T-cell (primary cell): ENCODE measurements at regions not wholly inside any gene's neighbourhood (a gene's known extent, or its start where the extent isn't known, plus 50 kb on each side); places are given as distances from the start of the nearest gene placed in this dataset.
"Not testable (repeated sequence)": the region's sequence is repeated elsewhere in the genome, so short reads cannot be mapped to it uniquely, and the experiment has no call there.

ENCODE experiments used
- ATAC-seq, 4 experiments: fragments of 200-7000 bp in 3 of 4; fragments of 150-1000 bp in 1 of 4; cut with Tn5 transposase; replicated peaks in 1 of 4; 1 replicate in 3 of 4; 2 replicates in 1 of 4; pipeline ENCODE4 v1.10.0; 2021; ENCODE audit warnings: moderate library complexity in 3 of 4, mild to moderate bottlenecking in 2 of 4, moderate number of reproducible peaks in 1 of 4
- CTCF ChIA-PET, 2 donors: fragments of 300-600 bp; sonication (Branson Sonifier 250); formaldehyde crosslinking; loops; one replicate each; lab custom pipeline; 2022; ENCODE audit warnings: antibody characterized with exemption in 2 of 2; lab: Charles Lee
- POLR2A ChIA-PET, 2 donors: fragments of 300-600 bp; sonication (Branson Sonifier 250); formaldehyde crosslinking; loops; one replicate each; lab custom pipeline; 2022; ENCODE audit warnings: antibody characterized with exemption in 2 of 2; lab: Charles Lee
- DNase-seq, 35 experiments: peaks; one replicate each; pipeline versions ENCODE4 v3.0.0 to v3.0.0-alpha.2; 2013 to 2023
- H3K27ac ChIP-seq: one replicate; pipeline ENCODE4 v1.5.1; 2013; ENCODE audit warnings: low read length
- H3K27me3 ChIP-seq, 2 experiments: replicated peaks in 1 of 2; 1 replicate in 1 of 2; 2 replicates in 1 of 2; pipeline versions ENCODE4 v1.6.1 to v1.7.0; 2013; ENCODE audit warnings: low read length in 1 of 2, mixed read lengths in 1 of 2; ENCODE audit not compliant: control insufficient read depth in 2 of 2, insufficient read depth in 2 of 2; ENCODE audit errors: extremely low read depth in 1 of 2
- H3K36me3 ChIP-seq, 2 donors: 1 replicate in 1 of 2; 2 replicates in 1 of 2; pipeline versions ENCODE4 v1.6.1 to v1.7.0; 2013; ENCODE audit warnings: low read length in 1 of 2; ENCODE audit not compliant: control insufficient read depth in 2 of 2, insufficient read depth in 1 of 2; ENCODE audit errors: extremely low read depth in 1 of 2
- H3K4me1 ChIP-seq, 2 experiments: 1 replicate in 1 of 2; 2 replicates in 1 of 2; pipeline versions ENCODE4 v1.6.1 to v1.7.0; 2013; ENCODE audit warnings: low read length in 2 of 2, mixed read lengths in 1 of 2; ENCODE audit not compliant: insufficient read depth in 2 of 2, control insufficient read depth in 1 of 2; ENCODE audit errors: extremely low read depth in 1 of 2
- H3K4me3 ChIP-seq, 2 donors: 1 replicate in 1 of 2; 2 replicates in 1 of 2; pipeline versions ENCODE4 v1.5.1 to v1.7.0; 2013; ENCODE audit warnings: mild to moderate bottlenecking in 2 of 2, low read length in 1 of 2, moderate library complexity in 1 of 2; ENCODE audit not compliant: control insufficient read depth in 1 of 2; ENCODE audit errors: extremely low read depth in 1 of 2
- H3K9me3 ChIP-seq: 2 replicates; pipeline ENCODE4 v1.7.0; 2013
- H3K27ac Mint-ChIP-seq, 2 donors: one replicate each; pipeline ENCODE4 v1.8.0; 2020 to 2021; ENCODE audit warnings: mild to moderate bottlenecking in 2 of 2, mixed read lengths in 2 of 2
- H3K27me3 Mint-ChIP-seq, 2 donors: one replicate each; pipeline ENCODE4 v1.8.0; 2021 to 2022; ENCODE audit warnings: mixed read lengths in 2 of 2
- H3K36me3 Mint-ChIP-seq: one replicate; pipeline ENCODE4 v1.8.0; 2021; ENCODE audit warnings: mixed read lengths
- H3K4me1 Mint-ChIP-seq, 3 donors: one replicate each; pipeline ENCODE4 v1.8.0; 2020 to 2022; ENCODE audit warnings: mixed read lengths in 3 of 3, mild to moderate bottlenecking in 1 of 3
- H3K4me3 Mint-ChIP-seq, 3 donors: one replicate each; pipeline ENCODE4 v1.8.0; 2020 to 2022; ENCODE audit warnings: mild to moderate bottlenecking in 3 of 3, mixed read lengths in 3 of 3, moderate library complexity in 3 of 3
- H3K9me3 Mint-ChIP-seq, 3 donors: one replicate each; pipeline ENCODE4 v1.8.0; 2020 to 2022; ENCODE audit warnings: mixed read lengths in 3 of 3
- WGBS: methylation state at CpG from one replicate; pipeline ENCODE4 v1.1.5; 2013; ENCODE audit warnings: missing lambda C conversion rate; ENCODE audit not compliant: insufficient coverage; 5-methylcytosine and 5-hydroxymethylcytosine counted together

DNA sequence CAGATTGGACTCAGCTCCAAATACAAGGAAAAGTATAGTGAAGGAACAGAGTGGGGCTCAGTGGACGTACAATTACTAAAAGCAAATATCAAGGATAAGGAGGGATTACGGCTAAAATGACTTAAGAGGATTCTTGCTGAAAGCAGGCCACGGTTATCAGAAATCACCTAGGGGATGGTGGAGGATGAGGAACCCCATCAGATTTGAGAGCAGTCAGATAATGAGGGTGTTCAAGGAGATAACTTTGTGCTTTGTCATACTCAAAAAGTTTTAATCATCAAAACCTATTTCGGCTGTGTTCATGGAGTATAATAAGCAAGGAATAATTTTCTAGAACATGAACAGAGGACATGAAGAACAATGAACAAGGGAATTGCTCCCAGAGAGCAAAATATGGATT lies 275.8 kb downstream of the SEMA3D start:
- Mint-ChIP-seq H3K4me1 (no peaks in the 10 kb centered on the region), H3K36me3 (no peaks in the 10 kb centered on the region), H3K9me3 (peaks cover 0 to 3% (median 0%) of the 10 kb centered on the region in 3 donors), H3K4me3 (no peak overlapping the region), H3K27me3 (no peaks in the 10 kb centered on the region), H3K27ac (no peak overlapping the region)
- ATAC-seq, result no peak
- CTCF ChIA-PET, result no interaction called here
- no peak for DNase-seq
- Histone ChIP-seq H3K9me3 (no peaks in the 10 kb centered on the region), H3K36me3 (no peaks in the 10 kb centered on the region), H3K4me1 (no peaks in the 10 kb centered on the region), H3K27me3 (no peaks in the 10 kb centered on the region), H3K27ac (no peak overlapping the region), H3K4me3 (no peak overlapping the region)
- WGBS, result 91% methylated on average over 3 of the region's 4 CpGs
- POLR2A ChIA-PET, result no interaction called here

DNA sequence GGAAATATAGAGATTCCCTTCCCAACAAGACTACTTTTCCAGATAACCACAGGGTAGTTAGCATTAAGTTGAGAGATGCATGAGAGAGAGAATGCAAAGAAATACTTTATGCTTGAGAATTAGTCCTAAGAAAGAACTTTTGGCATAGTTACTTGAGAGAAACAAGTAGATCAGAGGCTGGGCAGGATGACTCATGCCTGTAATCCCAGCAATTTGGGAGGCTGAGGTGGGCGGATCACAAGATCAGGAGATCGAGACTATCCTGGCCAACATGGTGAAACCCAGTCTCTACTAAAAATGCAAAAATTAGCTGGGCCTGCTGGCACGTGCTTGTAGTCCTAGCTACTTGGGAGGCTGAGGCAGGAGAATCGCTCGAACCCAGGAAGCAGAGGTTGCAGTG lies 276.5 kb downstream of the SEMA3D start:
- WGBS, result 89% methylated on average over 3 of the region's 5 CpGs

GRCh38 chr7:84908196-84908793 lies 278.6 kb downstream of the SEMA3D start:
- Histone ChIP-seq H3K9me3 (no peaks in the 10 kb centered on the region), H3K4me3 (no peak overlapping the region), H3K27ac (no peak overlapping the region), H3K36me3 (no peaks in the 10 kb centered on the region), H3K4me1 (no peaks in the 10 kb centered on the region), H3K27me3 (no peaks in the 10 kb centered on the region)
- peaks cover 0 to 5% (median 3%) of the 10 kb centered on the region in 3 donors for H3K9me3 Mint-ChIP-seq
- H3K27me3 Mint-ChIP-seq, result no peaks in the 10 kb centered on the region
- CTCF ChIA-PET, result interaction anchor here in 1 of 2 donors (0.6 kb wide), 1 partner anchor 31 kb away, joined by 3 read pairs; no protein-coding TSS in a partner anchor
- no peak overlapping the region for H3K27ac Mint-ChIP-seq
- ATAC-seq (no peak), DNase-seq (no peak)
- no peaks in the 10 kb centered on the region for H3K36me3 Mint-ChIP-seq
- H3K4me3 Mint-ChIP-seq, result no peak overlapping the region
- POLR2A ChIA-PET, result no interaction called here
- H3K4me1 Mint-ChIP-seq, result no peaks in the 10 kb centered on the region

More for the DNA sequence above, 276.5 kb downstream of the SEMA3D start:
- DNase-seq, H3K36me3 Mint-ChIP-seq, H3K9me3 ChIP-seq, H3K27ac Mint-ChIP-seq, H3K27ac ChIP-seq, H3K4me3 Mint-ChIP-seq, POLR2A ChIA-PET, H3K9me3 Mint-ChIP-seq, H3K4me1 ChIP-seq, H3K36me3 ChIP-seq, CTCF ChIA-PET, H3K27me3 ChIP-seq, H3K27me3 Mint-ChIP-seq, ATAC-seq, H3K4me3 ChIP-seq, H3K4me1 Mint-ChIP-seq: not testable (repeated sequence)

DNA sequence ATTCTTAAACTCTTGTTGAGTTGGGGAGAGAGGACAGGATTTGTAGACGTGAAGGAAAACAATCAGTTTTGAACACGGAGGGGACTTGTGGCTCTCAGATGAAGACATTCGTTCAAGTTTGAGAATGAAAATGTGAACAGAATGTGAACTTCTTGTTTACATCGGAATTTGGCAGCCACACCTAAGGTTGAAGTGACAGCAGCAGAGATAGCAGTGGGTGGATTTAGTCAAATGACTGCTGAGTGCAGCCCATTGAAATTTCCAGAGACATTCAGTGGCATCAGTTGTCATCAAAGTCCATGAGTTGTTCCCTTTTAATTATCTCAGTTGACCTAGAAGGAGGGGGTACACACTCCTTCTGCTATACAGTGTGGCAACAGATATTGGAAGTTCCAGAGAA lies 280.0 kb downstream of the SEMA3D start:
- H3K27me3 Mint-ChIP-seq, result no peaks in the 10 kb centered on the region
- H3K36me3 Mint-ChIP-seq, result no peaks in the 10 kb centered on the region
- ChIA-PET CTCF (no interaction called here), POLR2A (no interaction called here)
- H3K4me1 Mint-ChIP-seq, result no peaks in the 10 kb centered on the region
- H3K27ac Mint-ChIP-seq, result no peak overlapping the region
- no peaks in the 10 kb centered on the region for H3K27me3 ChIP-seq
- H3K9me3 ChIP-seq, result no peaks in the 10 kb centered on the region
- no peaks in the 10 kb centered on the region for H3K4me1 ChIP-seq
- peaks cover 0 to 5% (median 3%) of the 10 kb centered on the region in 3 donors for H3K9me3 Mint-ChIP-seq
- H3K4me3 ChIP-seq, result no peak overlapping the region
- DNase-seq, result no peak
- no peak for ATAC-seq
- H3K4me3 Mint-ChIP-seq, result no peak overlapping the region
- no peaks in the 10 kb centered on the region for H3K36me3 ChIP-seq
- no peak overlapping the region for H3K27ac ChIP-seq
- WGBS, result 93% methylated on average over 3 of the region's 4 CpGs

DNA sequence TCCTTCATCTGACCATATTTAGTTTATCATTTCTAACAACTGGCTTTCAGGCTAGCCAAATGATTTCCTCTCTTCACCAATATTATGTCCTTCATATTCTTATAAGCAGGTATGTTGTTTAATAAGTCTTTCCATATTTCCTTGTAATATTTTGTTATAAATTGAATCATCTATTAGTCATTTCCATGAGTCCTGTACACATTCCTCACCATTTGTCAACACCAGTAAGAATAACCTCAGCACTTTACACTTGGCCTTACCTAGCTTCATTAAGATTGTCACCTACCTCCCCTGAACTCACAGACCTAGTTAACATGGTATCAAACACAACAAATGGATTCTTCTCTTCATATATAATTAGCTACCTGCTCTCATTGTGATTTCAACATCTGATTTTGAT lies 282.3 kb downstream of the SEMA3D start:
- no peak overlapping the region for H3K27ac Mint-ChIP-seq
- H3K27me3 Mint-ChIP-seq, result no peaks in the 10 kb centered on the region
- ATAC-seq (no peak), DNase-seq (no peak)
- H3K27ac ChIP-seq, result no peak overlapping the region
- no peaks in the 10 kb centered on the region for H3K36me3 Mint-ChIP-seq
- POLR2A ChIA-PET, result interaction anchor here in 1 of 2 donors (0.5 kb wide), 1 partner anchor 11 kb away, joined by 3 read pairs; no protein-coding TSS in a partner anchor
- no peaks in the 10 kb centered on the region for H3K4me1 Mint-ChIP-seq
- no peaks in the 10 kb centered on the region for H3K36me3 ChIP-seq
- CTCF ChIA-PET, result no interaction called here
- H3K4me1 ChIP-seq, result no peaks in the 10 kb centered on the region
- no peak overlapping the region for H3K4me3 Mint-ChIP-seq
- no peaks in the 10 kb centered on the region for H3K27me3 ChIP-seq
- peaks cover 0 to 5% (median 0%) of the 10 kb centered on the region in 3 donors for H3K9me3 Mint-ChIP-seq
- no peaks in the 10 kb centered on the region for H3K9me3 ChIP-seq
- no peak overlapping the region for H3K4me3 ChIP-seq

GRCh38 chr7:84901366-84901765 lies 285.5 kb downstream of the SEMA3D start:
- Histone ChIP-seq H3K9me3 (no peaks in the 10 kb centered on the region), H3K4me3 (no peak overlapping the region), H3K36me3 (no peaks in the 10 kb centered on the region), H3K27me3 (no peaks in the 10 kb centered on the region), H3K27ac (no peak overlapping the region), H3K4me1 (no peaks in the 10 kb centered on the region)
- Mint-ChIP-seq H3K27me3 (no peaks in the 10 kb centered on the region), H3K27ac (no peak overlapping the region), H3K4me1 (no peaks in the 10 kb centered on the region), H3K36me3 (no peaks in the 10 kb centered on the region), H3K4me3 (no peak overlapping the region), H3K9me3 (peaks cover 0 to 5% (median 0%) of the 10 kb centered on the region in 3 donors)
- ATAC-seq, result no peak
- DNase-seq, result no peak
- ChIA-PET POLR2A (no interaction called here), CTCF (no interaction called here)

- ChIA-PET CTCF (no interaction called here), POLR2A (no interaction called here)
- H3K27me3 Mint-ChIP-seq, result no peaks in the 10 kb centered on the region
- no peaks in the 10 kb centered on the region for H3K4me1 ChIP-seq
- DNase-seq (no peak), ATAC-seq (no peak)
- no peaks in the 10 kb centered on the region for H3K36me3 Mint-ChIP-seq
- no peak overlapping the region for H3K27ac ChIP-seq
- no peak overlapping the region for H3K4me3 Mint-ChIP-seq
- no peak overlapping the region for H3K27ac Mint-ChIP-seq
- peaks cover 2 to 6% (median 5%) of the 10 kb centered on the region in 3 donors for H3K9me3 Mint-ChIP-seq
- H3K36me3 ChIP-seq, result no peaks in the 10 kb centered on the region
- H3K27me3 ChIP-seq, result no peaks in the 10 kb centered on the region
- H3K4me1 Mint-ChIP-seq, result no peaks in the 10 kb centered on the region
- no peaks in the 10 kb centered on the region for H3K9me3 ChIP-seq
- no peak overlapping the region for H3K4me3 ChIP-seq
- 86% methylated on average over 1 of the region's 3 CpGs for WGBS
Measured at GRCh38 chr7:84900215-84900614, 286.6 kb downstream of the SEMA3D start.
